WI38 (cell line): ENCODE measurements at regions not wholly inside any gene's neighbourhood (a gene's known extent, or its start where the extent isn't known, plus 50 kb on each side); places are given as distances from the start of the nearest gene placed in this dataset.

ENCODE experiments used
- H3K4me3 ChIP-seq: 2 replicates; pipeline ENCODE4 v1.5.1; 2011; ENCODE audit warnings: low read depth, mild to moderate bottlenecking, control low read depth, low read length
- TF ChIP-seq, protein P1 (sequence below): IDR thresholded peaks from 2 replicates; pipeline ENCODE4 v1.5.1; 2012; ENCODE audit warnings: low read depth, mild to moderate bottlenecking, control low read depth, low read length

DNA sequence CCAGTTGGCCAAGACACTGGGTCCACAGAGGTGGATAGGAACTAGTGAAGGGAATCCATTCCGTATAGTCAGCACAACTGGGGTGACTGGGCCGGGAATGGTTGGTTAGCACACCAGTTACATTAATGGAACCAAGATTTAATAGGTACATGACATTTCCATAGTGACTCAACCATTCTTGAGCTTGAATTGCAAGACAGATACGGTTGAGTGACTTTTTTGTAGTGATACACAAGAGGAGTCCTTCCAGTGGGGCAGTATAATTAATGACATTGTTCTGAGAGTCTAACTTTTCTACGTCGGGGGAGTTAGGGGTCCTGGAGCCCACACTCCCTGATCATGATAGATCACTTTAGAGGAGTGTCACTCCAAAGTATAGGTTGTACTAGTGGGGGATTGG, 211.6 kb upstream of the CXCL13 start:
- H3K4me3 ChIP-seq = no peak overlapping the region
- TF ChIP-seq, protein P1, sequence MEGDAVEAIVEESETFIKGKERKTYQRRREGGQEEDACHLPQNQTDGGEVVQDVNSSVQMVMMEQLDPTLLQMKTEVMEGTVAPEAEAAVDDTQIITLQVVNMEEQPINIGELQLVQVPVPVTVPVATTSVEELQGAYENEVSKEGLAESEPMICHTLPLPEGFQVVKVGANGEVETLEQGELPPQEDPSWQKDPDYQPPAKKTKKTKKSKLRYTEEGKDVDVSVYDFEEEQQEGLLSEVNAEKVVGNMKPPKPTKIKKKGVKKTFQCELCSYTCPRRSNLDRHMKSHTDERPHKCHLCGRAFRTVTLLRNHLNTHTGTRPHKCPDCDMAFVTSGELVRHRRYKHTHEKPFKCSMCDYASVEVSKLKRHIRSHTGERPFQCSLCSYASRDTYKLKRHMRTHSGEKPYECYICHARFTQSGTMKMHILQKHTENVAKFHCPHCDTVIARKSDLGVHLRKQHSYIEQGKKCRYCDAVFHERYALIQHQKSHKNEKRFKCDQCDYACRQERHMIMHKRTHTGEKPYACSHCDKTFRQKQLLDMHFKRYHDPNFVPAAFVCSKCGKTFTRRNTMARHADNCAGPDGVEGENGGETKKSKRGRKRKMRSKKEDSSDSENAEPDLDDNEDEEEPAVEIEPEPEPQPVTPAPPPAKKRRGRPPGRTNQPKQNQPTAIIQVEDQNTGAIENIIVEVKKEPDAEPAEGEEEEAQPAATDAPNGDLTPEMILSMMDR = no peak

DNA sequence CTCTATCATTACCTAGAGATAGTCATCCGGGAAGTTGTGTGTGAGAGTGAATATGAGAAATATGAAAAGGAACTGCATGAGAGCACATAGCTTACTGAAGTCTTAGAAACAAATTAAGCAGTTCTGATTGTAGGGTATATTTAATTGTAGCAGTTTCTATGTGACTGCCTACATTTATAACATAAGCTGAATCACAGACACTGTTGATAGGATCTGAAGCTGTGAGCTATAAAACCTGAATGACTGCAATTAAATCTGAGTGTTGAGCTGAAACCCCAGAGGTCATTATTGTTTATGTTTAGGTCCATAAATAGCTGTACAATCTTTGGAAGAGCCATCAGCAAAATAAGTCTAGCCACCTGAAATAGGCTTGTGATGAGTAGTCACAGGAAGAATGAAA, 210.1 kb upstream of the CXCL13 start:
- no peak overlapping the region for H3K4me3 ChIP-seq
- TF ChIP-seq, protein P1 = no peak

DNA sequence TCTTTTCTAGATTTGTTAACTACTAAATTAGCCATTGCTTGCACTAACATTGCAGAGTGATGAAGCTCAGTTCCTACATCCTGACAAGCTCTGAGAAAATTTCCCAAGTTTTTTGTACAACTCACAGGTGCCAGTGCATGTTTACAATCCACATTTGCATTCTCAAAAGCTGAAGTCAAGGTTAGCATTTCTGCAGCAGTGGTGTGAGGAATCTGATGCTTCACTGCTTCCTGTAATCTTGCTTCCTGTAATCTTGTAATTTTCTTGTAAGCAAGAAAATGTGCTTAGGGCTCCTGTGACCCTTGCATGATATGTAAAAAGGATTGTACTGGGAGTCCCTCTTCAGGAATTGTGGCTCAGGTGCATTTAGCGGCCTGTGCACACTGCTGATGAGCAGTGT, 207.4 kb upstream of the CXCL13 start:
- TF ChIP-seq, protein P1 = no peak
- no peak overlapping the region for H3K4me3 ChIP-seq

DNA sequence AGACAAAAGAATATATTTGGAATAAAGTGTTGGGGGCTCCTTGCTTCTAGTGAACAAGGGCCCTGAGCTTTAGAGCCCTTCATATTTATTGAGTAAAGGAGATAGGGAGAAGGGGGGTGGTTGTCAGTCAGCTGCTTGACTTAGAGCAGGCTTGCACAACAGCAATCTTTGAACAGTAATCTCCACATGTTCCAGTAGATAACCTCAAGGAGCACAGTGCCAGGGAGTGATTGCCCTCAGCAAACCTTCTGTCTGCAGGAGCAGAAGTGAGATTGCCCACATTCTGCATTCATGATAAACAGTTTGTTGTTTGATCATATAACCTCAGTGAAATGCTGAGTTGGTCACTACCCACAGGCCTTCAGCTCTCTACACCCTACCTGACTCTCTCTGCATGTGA, 205.8 kb upstream of the CXCL13 start:
- TF ChIP-seq, protein P1 = no peak
- H3K4me3 ChIP-seq = no peak overlapping the region

DNA sequence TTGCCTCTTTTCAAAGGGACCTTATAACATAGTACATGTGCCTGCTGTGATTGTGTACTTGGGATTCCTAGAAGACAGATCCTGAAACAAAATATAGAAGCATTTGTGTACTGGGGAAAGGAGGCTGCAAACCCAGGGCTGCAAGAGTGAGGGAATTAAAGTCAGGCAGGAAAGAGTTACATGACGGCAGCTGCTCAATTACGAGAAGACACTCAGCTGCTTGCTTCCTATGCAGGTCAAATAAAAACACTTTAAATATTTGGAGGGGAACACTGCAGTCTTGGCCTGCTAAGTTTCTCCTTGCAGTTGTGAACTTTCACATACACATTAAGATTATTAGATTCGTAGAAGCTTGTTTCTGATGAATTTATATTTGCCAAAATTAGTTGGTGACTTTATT, 191.9 kb upstream of the CXCL13 start:
- no peak overlapping the region for H3K4me3 ChIP-seq
- TF ChIP-seq, protein P1 = no peak

DNA sequence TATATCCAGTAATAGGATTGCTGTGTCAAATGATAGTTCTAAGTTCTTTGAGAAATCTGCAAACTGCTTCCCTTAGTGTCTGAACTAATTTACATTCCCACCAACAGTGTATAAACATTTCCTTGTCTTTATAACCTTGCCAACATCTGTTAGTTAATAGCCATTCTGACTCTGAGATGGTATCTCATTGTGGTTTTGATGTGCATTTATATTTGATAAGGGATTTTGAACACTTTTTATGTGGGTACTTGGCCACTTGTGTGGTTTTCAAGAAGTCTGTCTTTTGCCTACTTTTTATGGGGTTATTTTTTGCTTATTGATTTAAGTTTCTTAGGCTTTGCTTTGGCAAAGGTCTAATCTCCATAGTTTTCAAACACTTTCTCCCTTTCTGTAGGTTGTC, 189.9 kb upstream of the CXCL13 start:
- H3K4me3 ChIP-seq = no peak overlapping the region
- TF ChIP-seq, protein P1 = no peak

DNA sequence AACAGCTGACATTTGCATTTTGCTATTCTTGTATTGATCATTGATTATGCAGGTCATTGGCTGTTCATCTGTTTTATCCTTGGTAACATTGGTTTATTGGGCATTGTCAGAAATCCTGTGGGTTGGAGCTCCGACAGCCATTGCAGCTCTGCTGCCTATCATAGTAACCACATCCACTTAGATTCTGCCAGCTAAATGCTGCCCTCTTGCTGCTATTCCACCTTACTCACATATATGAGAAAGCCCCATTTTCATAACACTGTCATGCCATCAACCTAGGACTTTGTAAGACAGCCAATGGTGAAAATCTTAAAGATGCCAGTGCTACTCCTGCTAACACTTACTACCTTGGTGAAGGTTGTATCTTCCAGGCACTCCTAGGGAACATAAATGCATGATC, 187.3 kb upstream of the CXCL13 start:
- TF ChIP-seq, protein P1 = no peak
- H3K4me3 ChIP-seq = no peak overlapping the region

DNA sequence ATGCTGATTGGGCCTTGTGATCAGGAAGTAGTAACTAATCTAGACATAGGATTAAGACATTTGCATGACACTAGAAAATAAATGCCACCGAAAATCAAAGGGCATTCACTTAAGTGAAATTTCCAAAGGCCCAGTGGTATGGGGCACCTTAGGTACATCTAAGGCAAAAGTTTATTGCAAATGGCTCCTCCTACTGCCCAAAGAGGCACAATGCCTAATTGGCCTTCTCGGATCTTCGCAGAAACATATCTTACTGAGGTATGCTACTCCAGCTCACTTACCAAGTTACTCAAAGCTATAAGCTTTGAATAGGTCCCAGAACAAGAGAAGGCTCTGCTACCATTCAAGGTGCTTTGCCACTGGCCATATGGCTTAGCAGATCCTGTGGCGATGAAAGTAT, 174.8 kb upstream of the CXCL13 start:
- TF ChIP-seq, protein P1 = no peak
- H3K4me3 ChIP-seq = no peak overlapping the region
